HG03175 (cell line): ENCODE measurements at regions not wholly inside any gene's neighbourhood (a gene's known extent, or its start where the extent isn't known, plus 50 kb on each side); places are given as distances from the start of the nearest gene placed in this dataset.
A peak's percentile ranks its signal among the peaks of the same experiment; 100 is the strongest.
"Not testable (repeated sequence)": the region's sequence is repeated elsewhere in the genome, so short reads cannot be mapped to it uniquely, and the experiment has no call there.

Source experiments
- ATAC-seq: cut with Tn5 transposase; IDR thresholded peaks from one replicate; pipeline ENCODE4 v1.9.1; 2021; ENCODE audit warnings: mild to moderate bottlenecking, moderate library complexity; ENCODE audit not compliant: unreplicated experiment

- ATAC-seq, result no peak
These were observed 118.1 kb upstream of the SLC39A10 start for GRCh38 chr2:195538937-195539336.

GRCh38 chr2:195537811-195538210 lies 119.2 kb upstream of the SLC39A10 start:
- ATAC-seq, result no peak

- ATAC-seq, result no peak
These were observed 120.1 kb upstream of the SLC39A10 start for GRCh38 chr2:195536906-195537305.

GRCh38 chr2:195535911-195536522 lies 121.0 kb upstream of the SLC39A10 start:
- peak; percentile 90 for ATAC-seq

- no peak for ATAC-seq
These were observed 122.1 kb upstream of the SLC39A10 start for GRCh38 chr2:195534971-195535370.

GRCh38 chr2:195533771-195534642 lies 123.0 kb upstream of the SLC39A10 start:
- peak; percentile 57 for ATAC-seq

GRCh38 chr2:195532628-195533271 lies 124.3 kb upstream of the SLC39A10 start:
- peak; percentile 28 for ATAC-seq

GRCh38 chr2:195532255-195532627 lies 124.8 kb upstream of the SLC39A10 start:
- no peak for ATAC-seq

- ATAC-seq, result no peak
These were observed 125.3 kb upstream of the SLC39A10 start for GRCh38 chr2:195531754-195532153.

- not testable (repeated sequence) for ATAC-seq
These were observed 133.8 kb upstream of the SLC39A10 start for GRCh38 chr2:195523242-195523641.

- no peak for ATAC-seq
These were observed 135.4 kb upstream of the SLC39A10 start for GRCh38 chr2:195521589-195521988.

- ATAC-seq, result no peak
These were observed 136.3 kb upstream of the SLC39A10 start for GRCh38 chr2:195520671-195521155.

- no peak for ATAC-seq
These were observed 141.5 kb upstream of the SLC39A10 start for GRCh38 chr2:195515551-195515950.

- ATAC-seq, result no peak
These were observed 142.7 kb upstream of the SLC39A10 start for GRCh38 chr2:195514365-195514764.

GRCh38 chr2:195513119-195513518 lies 143.9 kb upstream of the SLC39A10 start:
- no peak for ATAC-seq

- no peak for ATAC-seq
These were observed 147.5 kb upstream of the SLC39A10 start for GRCh38 chr2:195509551-195509950.

GRCh38 chr2:195508139-195508455 lies 148.9 kb upstream of the SLC39A10 start:
- ATAC-seq, result no peak

GRCh38 chr2:195507447-195508138 lies 149.4 kb upstream of the SLC39A10 start:
- ATAC-seq, result no peak

GRCh38 chr2:195505701-195506100 lies 151.3 kb upstream of the SLC39A10 start:
- peak; percentile 98 for ATAC-seq

- no peak for ATAC-seq
These were observed 153.8 kb upstream of the SLC39A10 start for GRCh38 chr2:195503208-195503607.

GRCh38 chr2:195501746-195502145 lies 155.3 kb upstream of the SLC39A10 start:
- no peak for ATAC-seq
